Activated T-cell treated with anti-CD3 and anti-CD28 coated beads, Interleukin-2, amount 50 U/mL, for 1 hour (primary cell): ENCODE measurements at regions not wholly inside any gene's neighbourhood (a gene's known extent, or its start where the extent isn't known, plus 50 kb on each side); places are given as distances from the start of the nearest gene placed in this dataset.

Experiments
- DNase-seq: peaks from one replicate; pipeline ENCODE4 v3.0.0-alpha.2; 2020

GRCh38 chr15:95970326-95970725 lies 360.2 kb upstream of the NR2F2 start:
- no peak for DNase-seq

DNA sequence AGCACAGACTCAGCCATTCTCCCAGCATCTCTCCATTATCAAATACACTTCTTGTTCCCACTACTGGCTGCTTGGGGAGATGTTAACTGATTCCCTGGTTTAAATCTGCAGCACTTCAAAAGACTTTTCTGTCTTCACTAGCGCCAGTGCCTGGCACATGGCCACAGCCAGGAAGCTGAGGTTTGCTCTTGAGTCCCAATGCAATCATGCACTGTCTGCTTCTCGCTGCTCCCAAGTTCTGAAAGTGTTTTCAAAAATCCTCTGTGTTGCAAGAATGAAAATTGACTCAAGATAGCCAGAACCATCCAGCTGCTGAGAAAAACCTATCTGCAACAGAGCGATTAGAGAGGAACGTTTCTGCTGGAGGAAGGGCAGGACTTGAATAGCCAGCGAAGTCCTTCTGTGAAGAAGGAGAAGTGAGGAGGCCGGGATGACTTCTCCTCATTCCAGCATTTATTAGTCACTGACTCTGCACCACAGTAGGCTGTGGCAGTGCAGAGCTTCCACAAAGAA lies 358.4 kb upstream of the NR2F2 start:
- DNase-seq: no peak

DNA sequence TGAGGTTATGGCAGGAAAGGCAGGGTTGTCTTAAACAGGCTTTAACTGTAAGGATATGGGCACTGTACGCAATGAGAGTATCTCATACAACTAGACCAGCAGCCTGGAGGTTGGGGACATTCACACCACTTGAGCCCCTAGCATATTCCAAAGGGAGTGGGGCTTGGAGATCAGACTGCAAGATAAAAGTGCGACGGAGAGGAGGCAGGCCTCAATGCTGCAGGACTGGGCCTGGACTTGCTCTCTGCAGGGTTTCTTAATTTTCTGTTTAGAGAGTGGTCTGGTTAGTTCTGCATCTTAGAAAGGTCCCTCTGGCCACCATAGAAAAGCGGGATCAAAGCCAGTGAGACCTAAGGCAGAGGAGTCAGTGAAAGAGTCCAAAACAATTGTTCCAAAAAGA lies 357.7 kb upstream of the NR2F2 start:
- DNase-seq: no peak

GRCh38 chr15:95973566-95974256 lies 356.8 kb upstream of the NR2F2 start:
- no peak for DNase-seq

GRCh38 chr15:95975212-95975611 lies 355.3 kb upstream of the NR2F2 start:
- no peak for DNase-seq

DNA sequence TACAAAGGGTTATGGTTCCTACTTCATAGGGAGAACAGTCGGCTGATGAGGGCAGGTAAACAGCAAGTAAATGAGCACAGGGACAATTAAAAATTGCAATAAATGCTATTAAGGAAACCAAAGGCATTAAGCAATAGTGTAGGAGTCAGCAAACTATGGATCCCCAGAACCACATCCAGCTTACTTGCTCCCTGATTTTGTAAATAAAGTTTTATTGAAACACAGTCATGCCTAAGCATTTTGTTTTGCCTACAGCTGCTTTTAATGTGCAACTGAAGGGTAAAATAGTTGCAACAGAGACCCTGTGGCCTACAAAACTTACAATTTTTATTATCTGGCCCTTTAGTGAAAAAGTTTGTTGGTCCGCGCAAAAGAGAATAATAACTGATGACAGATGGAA lies 351.2 kb upstream of the NR2F2 start:
- no peak for DNase-seq

DNA sequence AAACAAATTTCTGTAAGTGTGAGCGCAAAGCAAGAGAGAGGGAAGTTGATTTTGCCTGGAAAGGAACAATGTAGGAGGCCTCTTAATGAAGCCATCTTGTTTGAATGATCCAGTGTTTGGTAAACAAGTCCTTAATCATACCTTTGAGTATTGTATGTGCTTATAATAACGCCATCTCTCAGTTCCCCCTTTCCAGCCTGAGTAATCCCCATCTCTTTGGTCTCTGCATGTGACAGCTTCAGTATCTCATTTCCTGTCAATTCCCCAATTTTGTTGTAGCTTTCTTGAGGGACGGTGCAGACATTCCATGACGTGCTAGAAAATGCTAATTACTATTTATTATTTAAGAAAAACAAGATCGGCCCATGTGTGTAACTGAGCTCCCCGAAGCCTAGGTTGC lies 349.3 kb upstream of the NR2F2 start:
- DNase-seq: no peak

- no peak for DNase-seq
Observed at GRCh38 chr15:95987299-95987698, 343.2 kb upstream of the NR2F2 start.

- DNase-seq: no peak
Observed at GRCh38 chr15:95987886-95988573, 342.5 kb upstream of the NR2F2 start.

DNA sequence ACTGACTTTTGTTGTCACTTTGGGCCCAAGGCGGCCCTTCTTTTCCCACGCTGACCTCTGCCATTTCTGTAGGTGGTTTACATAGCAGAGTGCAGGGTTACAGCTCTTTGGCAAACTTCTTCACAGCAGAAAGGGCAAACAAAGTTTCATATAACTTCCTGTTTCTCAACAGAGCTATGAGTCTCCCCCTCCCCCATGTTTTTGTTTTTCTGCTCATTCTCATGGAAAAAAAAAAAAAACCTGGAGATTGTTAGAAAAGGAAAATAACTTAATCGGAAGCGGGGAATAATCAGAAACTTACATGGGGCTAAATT lies 342.0 kb upstream of the NR2F2 start:
- DNase-seq: no peak

DNA sequence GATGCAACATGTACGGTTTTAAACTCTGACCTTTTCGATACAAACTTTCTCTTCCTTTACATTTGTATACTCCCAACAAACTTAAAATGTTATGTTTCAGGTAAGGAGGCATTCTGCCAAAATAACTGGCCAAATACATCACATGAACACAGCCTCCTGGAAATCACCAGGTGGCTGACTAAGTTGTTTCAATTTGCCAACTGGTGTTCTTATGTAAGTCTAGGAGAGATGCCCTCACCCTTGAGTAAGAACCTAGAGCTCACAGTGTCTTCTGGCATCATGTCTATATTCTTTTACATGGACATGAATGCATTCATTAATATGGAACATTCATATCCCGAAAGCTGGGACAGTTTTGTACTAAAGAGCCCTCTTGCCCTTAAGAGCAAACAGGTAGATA lies 341.1 kb upstream of the NR2F2 start:
- no peak for DNase-seq

- no peak for DNase-seq
Observed at GRCh38 chr15:95990833-95991232, 339.7 kb upstream of the NR2F2 start.

GRCh38 chr15:95994418-95994817 lies 336.1 kb upstream of the NR2F2 start:
- no peak for DNase-seq

DNA sequence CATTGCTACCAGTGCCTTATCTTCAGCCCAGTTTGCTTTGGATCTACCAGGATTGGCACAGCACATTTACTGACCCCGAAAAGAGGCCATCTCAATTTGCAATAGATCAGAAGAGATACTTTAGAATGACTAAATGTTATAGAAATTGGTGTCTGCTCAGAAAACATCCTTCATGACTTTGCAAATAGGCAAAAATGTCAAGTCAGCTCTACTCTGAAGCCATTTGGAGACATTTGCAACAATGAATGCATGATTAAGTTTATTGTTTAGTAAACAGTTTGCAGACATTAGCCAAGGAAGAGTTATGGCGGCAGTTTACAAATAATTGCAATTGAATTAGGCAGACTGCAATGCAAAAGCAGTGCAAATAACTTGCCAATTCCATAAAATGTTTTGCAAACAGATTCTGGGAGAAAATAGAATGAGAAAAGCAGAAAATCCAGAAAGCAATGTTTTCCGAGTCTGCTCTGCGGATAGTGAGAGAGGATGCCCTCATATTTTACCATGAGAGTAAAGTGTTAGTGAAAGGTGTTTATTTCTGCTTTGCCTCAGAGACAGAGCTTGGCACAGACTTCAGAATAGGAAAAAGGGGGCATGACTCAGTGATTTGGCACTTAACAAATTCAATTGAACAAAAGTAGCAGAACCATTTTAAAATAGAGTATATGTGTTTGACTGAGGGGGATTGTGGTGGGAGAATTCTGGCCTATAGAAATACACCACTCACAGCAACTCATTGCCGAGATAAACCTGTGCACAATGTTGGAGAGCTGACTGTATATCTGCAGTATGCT lies 334.9 kb upstream of the NR2F2 start:
- DNase-seq: no peak

DNA sequence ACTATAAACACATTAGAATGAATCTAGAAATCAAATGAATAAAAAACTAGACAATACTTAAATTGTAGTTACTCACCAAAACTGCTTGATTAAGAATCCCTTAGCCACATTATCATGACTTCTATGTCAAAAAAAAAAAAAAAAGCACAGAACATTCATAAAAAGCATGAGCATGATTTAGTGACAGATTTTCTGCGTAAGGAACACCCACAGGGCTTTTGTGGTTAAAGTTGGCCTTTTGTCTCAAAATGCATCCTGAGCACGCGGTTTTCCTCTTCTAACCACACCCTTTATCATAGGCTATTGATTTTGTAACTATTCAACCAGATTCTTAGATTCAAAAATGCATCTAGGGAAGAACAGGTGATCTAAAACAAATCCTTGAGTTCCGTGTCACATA lies 334.0 kb upstream of the NR2F2 start:
- DNase-seq: no peak

DNA sequence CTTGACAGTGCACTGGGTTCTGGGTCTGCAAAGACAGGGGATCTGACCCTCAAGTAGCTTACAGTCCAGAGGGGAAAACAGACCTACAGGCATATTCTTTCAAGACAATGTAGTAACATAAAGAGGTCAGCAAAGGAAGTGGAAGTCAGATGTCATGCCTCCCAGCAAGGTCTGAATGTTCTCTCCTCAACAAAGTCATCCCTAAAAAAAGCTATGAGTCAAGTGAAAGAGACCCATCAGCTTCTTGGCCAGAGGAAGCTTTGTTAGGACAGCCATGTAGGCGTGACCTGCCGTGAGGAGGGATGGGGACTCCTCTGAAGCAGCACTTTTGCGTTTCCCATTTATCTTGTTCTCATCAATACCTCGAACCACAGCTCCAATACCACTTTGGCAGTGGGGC lies 331.6 kb upstream of the NR2F2 start:
- no peak for DNase-seq

GRCh38 chr15:96002890-96003859 lies 327.3 kb upstream of the NR2F2 start:
- no peak for DNase-seq

DNA sequence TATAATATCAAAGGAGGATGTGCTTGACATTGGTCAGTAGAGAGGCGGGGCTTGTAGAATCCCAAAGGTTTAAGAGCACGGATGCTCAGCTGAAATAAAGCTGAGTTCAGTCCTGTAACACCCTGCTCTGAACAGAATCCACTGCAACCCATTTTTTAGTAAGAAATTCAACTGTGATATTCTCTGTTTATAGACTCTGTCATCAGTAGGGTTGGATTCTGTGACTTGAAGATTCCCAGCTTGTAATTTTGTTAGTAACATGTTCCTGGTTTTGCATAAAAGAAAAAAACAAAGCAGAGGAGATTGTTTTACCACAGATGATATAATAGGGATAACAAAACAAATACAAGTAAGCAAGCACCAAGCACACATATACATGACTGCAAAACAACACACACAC lies 324.6 kb upstream of the NR2F2 start:
- DNase-seq: no peak

GRCh38 chr15:96011136-96011535 lies 319.4 kb upstream of the NR2F2 start:
- DNase-seq: no peak

DNA sequence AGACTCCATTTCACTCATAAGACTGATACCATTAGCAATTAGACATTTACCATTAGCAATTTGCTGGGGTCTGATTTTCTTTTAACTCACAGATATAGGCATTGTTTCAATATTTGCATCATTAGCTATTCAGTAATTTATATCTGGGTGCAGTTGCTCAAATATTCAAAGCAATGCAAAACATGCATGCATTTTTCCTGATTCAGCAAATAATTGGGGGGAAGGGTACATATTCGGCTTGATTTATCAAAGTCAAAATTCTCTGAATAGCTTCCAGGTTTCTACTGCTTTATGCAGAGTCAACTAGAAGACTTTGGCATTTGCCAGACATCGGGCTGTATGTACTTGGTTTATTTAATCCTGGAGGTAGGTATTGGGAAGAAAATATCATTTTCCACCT lies 315.6 kb upstream of the NR2F2 start:
- no peak for DNase-seq

GRCh38 chr15:96019114-96019513 lies 311.4 kb upstream of the NR2F2 start:
- DNase-seq: no peak

DNA sequence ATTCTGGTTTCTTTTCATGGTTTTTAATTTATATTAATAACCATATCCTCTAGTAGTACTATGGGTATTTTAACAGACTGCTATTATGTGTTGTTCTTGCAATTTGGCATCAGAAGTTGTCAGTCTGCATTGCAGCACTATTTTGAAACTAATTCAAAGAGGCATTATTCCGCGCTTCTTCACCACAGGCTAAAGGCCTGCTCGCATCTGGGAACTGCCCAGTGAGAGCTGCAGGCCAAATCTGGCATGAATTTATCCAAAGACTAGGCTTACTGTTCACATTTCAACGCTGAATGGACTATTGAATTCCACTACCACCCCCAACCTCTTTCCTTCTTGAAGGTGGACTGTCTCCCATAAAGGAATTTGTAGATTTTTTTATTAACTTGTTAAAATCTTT lies 310.4 kb upstream of the NR2F2 start:
- DNase-seq: no peak

DNA sequence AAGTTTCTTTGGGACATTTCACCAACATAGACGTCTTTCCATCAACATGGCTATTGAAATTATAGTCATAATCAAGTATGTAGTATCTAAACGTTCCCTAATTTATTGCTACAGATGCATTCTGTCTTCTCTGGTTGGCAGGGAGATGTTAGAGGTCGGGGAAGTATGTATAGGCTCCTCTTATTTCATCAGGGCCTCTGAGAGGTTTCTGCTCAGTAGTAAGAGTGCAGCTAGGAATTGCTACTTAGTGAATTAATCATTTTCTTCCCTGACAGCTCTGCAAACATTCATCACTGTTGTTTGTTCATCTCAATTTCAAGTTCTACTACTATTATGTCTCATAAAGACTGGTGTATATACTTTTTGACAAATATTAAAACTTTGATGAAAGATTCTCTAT lies 309.7 kb upstream of the NR2F2 start:
- no peak for DNase-seq
